A549 (cell line): ENCODE measurements at regions not wholly inside any gene's neighbourhood (a gene's known extent, or its start where the extent isn't known, plus 50 kb on each side); places are given as distances from the start of the nearest gene placed in this dataset.

Source experiments
- ATAC-seq, 2 experiments: fragments of 200-7000 bp in 1 of 2; fragments of >200 bp in 1 of 2; cut with Nextera tagmentation in 1 of 2; cut with Tn5 transposase in 1 of 2; 3 replicates each; pipeline versions ENCODE4 v1.8.0 to v1.9.1; 2018 to 2020; ENCODE audit warnings: mild to moderate bottlenecking in 1 of 2, moderate library complexity in 1 of 2
- CTCF ChIA-PET: fragments of 300-600 bp; sonication (Branson Sonifier 250); formaldehyde crosslinking; extraction: SDS; loops from one replicate; lab custom pipeline; 2021; ENCODE audit warnings: antibody characterized with exemption, inconsistent platforms; lab: Yijun Ruan, JAX
- POLR2A ChIA-PET: fragments of 350-600 bp; formaldehyde crosslinking; extraction: SDS; loops from one replicate; lab custom pipeline; 2021; ENCODE audit warnings: antibody characterized with exemption, inconsistent platforms; lab: Yijun Ruan, JAX
- DNase-seq, 2 experiments: peaks; one replicate each; pipeline versions ENCODE4 v3.0.0 to v3.0.0-alpha.2; 2011 to 2016; ENCODE audit warnings: low read depth in 1 of 2, low spot score in 1 of 2
- FAIRE-seq: peaks from 2 replicates; lab custom pipeline; 2011; peaks lifted over from hg19 to GRCh38; lab: Jason Lieb, UNC
- H3K27ac ChIP-seq, 2 experiments: fragments of >200 bp; sonication (Bioruptor Twin); formaldehyde crosslinking; 3 replicates each; pipeline ENCODE4 v1.5.1; 2016 to 2017
- H3K4me1 ChIP-seq: fragments of >200 bp; sonication (Bioruptor Twin); formaldehyde crosslinking; 3 replicates; pipeline ENCODE4 v1.6.1; 2016
- H3K4me2 ChIP-seq: fragments of >200 bp; sonication (Bioruptor Twin); formaldehyde crosslinking; 3 replicates; pipeline ENCODE4 v1.6.1; 2016
- H3K4me3 ChIP-seq: fragments of >200 bp; sonication (Bioruptor Twin); formaldehyde crosslinking; 3 replicates; pipeline ENCODE4 v1.5.1; 2016
- H3K9me3 ChIP-seq: fragments of >200 bp; sonication (Bioruptor Twin); formaldehyde crosslinking; 3 replicates; pipeline ENCODE4 v1.6.1; 2016
- BCL3 ChIP-seq: fragments of >200 bp; sonication (Bioruptor Twin); formaldehyde crosslinking; IDR thresholded peaks from 3 replicates; pipeline ENCODE4 v1.6.1; 2016
- BHLHE40 ChIP-seq: IDR thresholded peaks from 2 replicates; pipeline ENCODE4 v1.6.1; 2012; ENCODE audit warnings: low read depth, low read length, inconsistent platforms
- CBX2 ChIP-seq: fragments of 200-600 bp; sonication (generic); IDR thresholded peaks from 2 replicates; pipeline ENCODE4 v1.6.1; 2016; ENCODE audit warnings: low read depth, mild to moderate bottlenecking, borderline replicate concordance
- CHD2 ChIP-seq: fragments of 150-350 bp; IDR thresholded peaks from 2 replicates; pipeline ENCODE4 v1.6.1; 2014; ENCODE audit warnings: low read length; ENCODE audit not compliant: partially characterized antibody
- EHMT2 ChIP-seq: fragments of 200-600 bp; sonication (generic); IDR thresholded peaks from 2 replicates; pipeline ENCODE4 v1.6.1; 2016; ENCODE audit warnings: antibody characterized with exemption, low read depth, mild to moderate bottlenecking, moderate library complexity
- ELK1 ChIP-seq: fragments of 150-350 bp; IDR thresholded peaks from 2 replicates; pipeline ENCODE4 v1.6.1; 2014; ENCODE audit warnings: low read depth, mild to moderate bottlenecking, low read length
- FOSB ChIP-seq: fragments of 250-450 bp; sonication (Bioruptor Pico); IDR thresholded peaks from 2 replicates; pipeline ENCODE4 v1.5.0; 2020; ENCODE audit warnings: mild to moderate bottlenecking, moderate library complexity
- FOXS1 ChIP-seq: fragments of 250-450 bp; sonication (Bioruptor Pico); IDR thresholded peaks from 2 replicates; pipeline ENCODE4 v1.5.0; 2020; ENCODE audit warnings: mild to moderate bottlenecking, moderate library complexity
- HMGXB4 ChIP-seq: fragments of 250-450 bp; sonication (Bioruptor Pico); IDR thresholded peaks from 2 replicates; pipeline ENCODE4 v1.5.0; 2021; ENCODE audit warnings: mild to moderate bottlenecking, moderate library complexity, borderline replicate concordance
- HOXA7 ChIP-seq: fragments of 250-450 bp; sonication (Bioruptor Pico); IDR thresholded peaks from 2 replicates; pipeline ENCODE4 v1.5.0; 2020; ENCODE audit warnings: mild to moderate bottlenecking, moderate library complexity
- HOXB5 ChIP-seq: fragments of 250-450 bp; sonication (Bioruptor Pico); IDR thresholded peaks from 2 replicates; pipeline ENCODE4 v1.5.0; 2020; ENCODE audit warnings: mild to moderate bottlenecking, moderate library complexity
- MAFK ChIP-seq: fragments of 450-650 bp; IDR thresholded peaks from 2 replicates; pipeline ENCODE4 v1.6.1; 2014; ENCODE audit not compliant: partially characterized antibody
- MYC ChIP-seq: IDR thresholded peaks from 2 replicates; pipeline ENCODE4 v1.6.1; 2012; ENCODE audit warnings: mild to moderate bottlenecking, inconsistent platforms, low read length, improper control_type of control experiment, borderline replicate concordance
- NFE2L2 ChIP-seq: fragments of 150-350 bp; conservative IDR thresholded peaks from 2 replicates; pipeline ENCODE4 v1.6.1; 2014; ENCODE audit warnings: low read length
- NPAS2 ChIP-seq: fragments of 250-450 bp; sonication (Bioruptor Pico); IDR thresholded peaks from 2 replicates; pipeline ENCODE4 v1.8.0; 2022; ENCODE audit warnings: mild to moderate bottlenecking, moderate library complexity, borderline replicate concordance
- NR3C1 ChIP-seq: fragments of >200 bp; sonication (Bioruptor Twin); formaldehyde crosslinking; IDR thresholded peaks from 3 replicates; pipeline ENCODE4 v1.6.1; 2017
- PHF8 ChIP-seq: fragments of 200-600 bp; sonication (generic); IDR thresholded peaks from 2 replicates; pipeline ENCODE4 v1.6.1; 2016; ENCODE audit warnings: low read depth, mild to moderate bottlenecking, antibody characterized with exemption, moderate library complexity, borderline replicate concordance
- POLR2A ChIP-seq: IDR thresholded peaks from 2 replicates; pipeline ENCODE4 v1.6.1; 2012; ENCODE audit warnings: mild to moderate bottlenecking, low read length
- RCOR1 ChIP-seq: fragments of 150-350 bp; IDR thresholded peaks from 2 replicates; pipeline ENCODE4 v1.6.1; 2014; ENCODE audit warnings: antibody characterized with exemption, low read length, low read depth
- REST ChIP-seq: fragments of 200-600 bp; sonication (generic); IDR thresholded peaks from 2 replicates; pipeline ENCODE4 v1.6.1; 2016; ENCODE audit warnings: antibody characterized with exemption, mild to moderate bottlenecking, moderate library complexity
- SMC3 ChIP-seq: fragments of >200 bp; sonication (Bioruptor Twin); formaldehyde crosslinking; IDR thresholded peaks from 3 replicates; pipeline ENCODE4 v1.6.1; 2018; ENCODE audit warnings: inconsistent platforms
- SREBF2 ChIP-seq: fragments of 450-650 bp; IDR thresholded peaks from 2 replicates; pipeline ENCODE4 v1.6.1; 2014; ENCODE audit warnings: mild to moderate bottlenecking, moderate library complexity
- USF2 ChIP-seq: fragments of 450-650 bp; IDR thresholded peaks from 2 replicates; pipeline ENCODE4 v1.6.1; 2014; ENCODE audit warnings: antibody characterized with exemption
- ZFP36 ChIP-seq: fragments of 450-650 bp; IDR thresholded peaks from 2 replicates; pipeline ENCODE4 v1.6.1; 2014; ENCODE audit warnings: borderline replicate concordance; ENCODE audit not compliant: partially characterized antibody
- ZNF302 ChIP-seq: fragments of 250-450 bp; sonication (Bioruptor Pico); IDR thresholded peaks from 2 replicates; pipeline ENCODE4 v1.9.0; 2021; ENCODE audit warnings: inconsistent platforms, mild to moderate bottlenecking, moderate library complexity
- ZSCAN20 ChIP-seq: fragments of 250-450 bp; sonication (Bioruptor Pico); IDR thresholded peaks from 2 replicates; pipeline ENCODE4 v1.8.0; 2022; ENCODE audit warnings: mild to moderate bottlenecking, moderate library complexity
- WGBS: methylation state at CpG from one replicate; pipeline ENCODE4 v1.1.6; 2017; ENCODE audit errors: missing lambda C conversion rate; 5-methylcytosine and 5-hydroxymethylcytosine counted together

- Histone ChIP-seq H3K4me3 (no peak overlapping the region), H3K27ac (no peak overlapping the region), H3K9me3 (no peaks in the 10 kb centered on the region), H3K4me1 (no peaks in the 10 kb centered on the region), H3K4me2 (no peak overlapping the region)
- ChIA-PET POLR2A (no interaction called here), CTCF (no interaction called here)
- TF ChIP-seq EHMT2 (no peak), ZSCAN20 (CRISPR knock-in tag) (no peak), CHD2 (no peak), FOXS1 (CRISPR knock-in tag) (no peak), HMGXB4 (CRISPR knock-in tag) (no peak), RCOR1 (no peak), HOXA7 (CRISPR knock-in tag) (no peak), ELK1 (no peak), MYC (no peak), NR3C1 (no peak), HOXB5 (CRISPR knock-in tag) (no peak), FOSB (CRISPR knock-in tag) (no peak)
- FAIRE-seq: no peak
- DNase-seq: no peak
- no peak for ATAC-seq
- WGBS: 17% methylated on average over 3 of the region's 7 CpGs
These were observed 106.8 kb upstream of the C1orf174 start for GRCh38 chr1:4006676-4007374.

- DNase-seq (no peak), FAIRE-seq (no peak), ATAC-seq (no peak)
- Histone ChIP-seq H3K4me3 (no peak overlapping the region), H3K4me2 (no peak overlapping the region), H3K9me3 (no peaks in the 10 kb centered on the region), H3K27ac (no peak overlapping the region), H3K4me1 (no peaks in the 10 kb centered on the region)
- WGBS: 63% methylated on average over 4 of the region's 7 CpGs
- POLR2A ChIA-PET: no interaction called here
- CTCF ChIA-PET: no interaction called here
- TF ChIP-seq PHF8 (no peak), REST (no peak), ZNF302 (CRISPR knock-in tag) (no peak), HOXA7 (CRISPR knock-in tag) (no peak), ZFP36 (no peak), USF2 (no peak), SMC3 (no peak), BHLHE40 (no peak), POLR2A (no peak), SREBF2 (no peak), NPAS2 (CRISPR knock-in tag) (no peak), BCL3 (no peak), NFE2L2 (no peak), MAFK (no peak), CBX2 (no peak), HOXB5 (CRISPR knock-in tag) (no peak)
These were observed 110.2 kb upstream of the C1orf174 start for GRCh38 chr1:4010284-4010683.
